Islet precursor cell (in vitro differentiated cells): ENCODE measurements at regions not wholly inside any gene's neighbourhood (a gene's known extent, or its start where the extent isn't known, plus 50 kb on each side); places are given as distances from the start of the nearest gene placed in this dataset.

Experiments
- DNase-seq: peaks from one replicate; pipeline ENCODE4 v3.0.0-alpha.2; 2018

- peak; percentile 47 for DNase-seq
These were observed 872.8 kb downstream of the BRD1 start for GRCh38 chr22:48954781-48955311.

GRCh38 chr22:48953830-48954229 lies 873.8 kb downstream of the BRD1 start:
- DNase-seq: peak; percentile 21

GRCh38 chr22:48953103-48953720 lies 874.5 kb downstream of the BRD1 start:
- peak; percentile 7 for DNase-seq

GRCh38 chr22:48952256-48953102 lies 875.2 kb downstream of the BRD1 start:
- peak; percentile 47 for DNase-seq

GRCh38 chr22:48951836-48952235 lies 875.8 kb downstream of the BRD1 start:
- peak; percentile 36 for DNase-seq

GRCh38 chr22:48950151-48950915 lies 877.3 kb downstream of the BRD1 start:
- DNase-seq: peak; percentile 43

- DNase-seq: peak; percentile 31
These were observed 878.1 kb downstream of the BRD1 start for GRCh38 chr22:48949375-48950149.

- peak; percentile 27 for DNase-seq
These were observed 879.0 kb downstream of the BRD1 start for GRCh38 chr22:48948575-48949170.

GRCh38 chr22:48947636-48948035 lies 880.0 kb downstream of the BRD1 start:
- peak; percentile 29 for DNase-seq

GRCh38 chr22:48945621-48946458 lies 881.8 kb downstream of the BRD1 start:
- peak; percentile 48 for DNase-seq

GRCh38 chr22:48944751-48945620 lies 882.7 kb downstream of the BRD1 start:
- DNase-seq: peak; percentile 41

GRCh38 chr22:48944433-48944750 lies 883.3 kb downstream of the BRD1 start:
- peak; percentile 22 for DNase-seq

GRCh38 chr22:48943567-48944432 lies 883.9 kb downstream of the BRD1 start:
- peak; percentile 62 for DNase-seq

- peak; percentile 38 for DNase-seq
These were observed 884.7 kb downstream of the BRD1 start for GRCh38 chr22:48942698-48943566.

GRCh38 chr22:48941903-48942575 lies 885.6 kb downstream of the BRD1 start:
- peak; percentile 38 for DNase-seq

- peak; percentile 31 for DNase-seq
These were observed 886.4 kb downstream of the BRD1 start for GRCh38 chr22:48941033-48941902.
